Loucy (cell line): ENCODE measurements at regions not wholly inside any gene's neighbourhood (a gene's known extent, or its start where the extent isn't known, plus 50 kb on each side); places are given as distances from the start of the nearest gene placed in this dataset.

Experiments
- H2AFZ ChIP-seq: fragments of 200-600 bp; sonication (generic); 2 replicates; pipeline ENCODE4 v1.6.0; 2016; ENCODE audit warnings: antibody characterized with exemption, mild to moderate bottlenecking, low read length, moderate library complexity
- H3F3A ChIP-seq: fragments of 200-600 bp; 2 replicates; pipeline ENCODE4 v1.6.0; 2016; ENCODE audit warnings: antibody characterized with exemption, low read depth, mild to moderate bottlenecking
- H3K27me3 ChIP-seq: fragments of 200-600 bp; sonication (generic); 2 replicates; pipeline ENCODE4 v1.6.1; 2014; ENCODE audit warnings: low read length, mild to moderate bottlenecking; ENCODE audit not compliant: insufficient read depth, poor library complexity, severe bottlenecking
- H3K36me3 ChIP-seq: fragments of 200-600 bp; sonication (generic); 2 replicates; pipeline ENCODE4 v1.6.1; 2016; ENCODE audit warnings: low read length; ENCODE audit not compliant: insufficient read depth
- H3K4me1 ChIP-seq: fragments of 200-600 bp; sonication (generic); 2 replicates; pipeline ENCODE4 v1.5.1; 2014; ENCODE audit warnings: low read length, mild to moderate bottlenecking; ENCODE audit not compliant: insufficient read depth, poor library complexity, severe bottlenecking
- H3K4me2 ChIP-seq: fragments of 200-600 bp; sonication (generic); 2 replicates; pipeline ENCODE4 v1.6.0; 2014; ENCODE audit warnings: antibody characterized with exemption, low read length, low read depth, mild to moderate bottlenecking; ENCODE audit not compliant: poor library complexity, severe bottlenecking
- H3K4me3 ChIP-seq: fragments of 200-600 bp; sonication (generic); 2 replicates; pipeline ENCODE4 v1.5.1; 2014; ENCODE audit warnings: low read length, mild to moderate bottlenecking, mixed read lengths; ENCODE audit not compliant: poor library complexity, severe bottlenecking
- H3K79me2 ChIP-seq: fragments of 200-600 bp; sonication (generic); 2 replicates; pipeline ENCODE4 v1.6.1; 2014; ENCODE audit warnings: low read length; ENCODE audit not compliant: insufficient read depth
- H3K9ac ChIP-seq: fragments of 200-600 bp; sonication (generic); 2 replicates; pipeline ENCODE4 v1.6.0; 2014; ENCODE audit warnings: mild to moderate bottlenecking, low read depth, low read length, moderate library complexity; ENCODE audit not compliant: poor library complexity, severe bottlenecking
- H3K9me2 ChIP-seq: fragments of 200-600 bp; sonication (generic); replicated peaks from 2 replicates; pipeline ENCODE4 v1.6.1; 2016; ENCODE audit warnings: low read depth, low read length, mixed read lengths
- H3K9me3 ChIP-seq: fragments of 200-600 bp; sonication (generic); 2 replicates; pipeline ENCODE4 v1.6.1; 2014; ENCODE audit warnings: mild to moderate bottlenecking, antibody characterized with exemption, low read length, low read depth; ENCODE audit not compliant: insufficient read depth
- H4K20me1 ChIP-seq: fragments of 200-600 bp; sonication (generic); 2 replicates; pipeline ENCODE4 v1.6.0; 2014; ENCODE audit warnings: antibody characterized with exemption, low read length, mild to moderate bottlenecking; ENCODE audit not compliant: insufficient read depth, poor library complexity, severe bottlenecking
- EZH2phosphoT487 ChIP-seq: fragments of 200-600 bp; IDR thresholded peaks from 2 replicates; pipeline ENCODE4 v1.6.1; 2018; ENCODE audit warnings: antibody characterized with exemption, mild to moderate bottlenecking, moderate library complexity, borderline replicate concordance
- TF ChIP-seq, protein P1 (sequence below): fragments of 200-600 bp; sonication (generic); conservative IDR thresholded peaks from 2 replicates; pipeline ENCODE4 v1.5.1; 2014; ENCODE audit warnings: mild to moderate bottlenecking, antibody characterized with exemption, low read length

GRCh38 chr4:177638871-177639270 lies 196.6 kb upstream of the AGA start:
- Histone ChIP-seq H3K9ac (no peak overlapping the region), H3K27me3 (no peaks in the 10 kb centered on the region), H3K4me3 (no peak overlapping the region), H3K4me2 (no peak overlapping the region), H4K20me1 (no peaks in the 10 kb centered on the region), H2AFZ (no peak overlapping the region), H3K79me2 (no peaks in the 10 kb centered on the region), H3F3A (no peaks in the 10 kb centered on the region), H3K4me1 (no peaks in the 10 kb centered on the region), H3K9me2 (no peaks in the 10 kb centered on the region), H3K36me3 (no peaks in the 10 kb centered on the region), H3K9me3 (no peaks in the 10 kb centered on the region)
- TF ChIP-seq, protein P1, sequence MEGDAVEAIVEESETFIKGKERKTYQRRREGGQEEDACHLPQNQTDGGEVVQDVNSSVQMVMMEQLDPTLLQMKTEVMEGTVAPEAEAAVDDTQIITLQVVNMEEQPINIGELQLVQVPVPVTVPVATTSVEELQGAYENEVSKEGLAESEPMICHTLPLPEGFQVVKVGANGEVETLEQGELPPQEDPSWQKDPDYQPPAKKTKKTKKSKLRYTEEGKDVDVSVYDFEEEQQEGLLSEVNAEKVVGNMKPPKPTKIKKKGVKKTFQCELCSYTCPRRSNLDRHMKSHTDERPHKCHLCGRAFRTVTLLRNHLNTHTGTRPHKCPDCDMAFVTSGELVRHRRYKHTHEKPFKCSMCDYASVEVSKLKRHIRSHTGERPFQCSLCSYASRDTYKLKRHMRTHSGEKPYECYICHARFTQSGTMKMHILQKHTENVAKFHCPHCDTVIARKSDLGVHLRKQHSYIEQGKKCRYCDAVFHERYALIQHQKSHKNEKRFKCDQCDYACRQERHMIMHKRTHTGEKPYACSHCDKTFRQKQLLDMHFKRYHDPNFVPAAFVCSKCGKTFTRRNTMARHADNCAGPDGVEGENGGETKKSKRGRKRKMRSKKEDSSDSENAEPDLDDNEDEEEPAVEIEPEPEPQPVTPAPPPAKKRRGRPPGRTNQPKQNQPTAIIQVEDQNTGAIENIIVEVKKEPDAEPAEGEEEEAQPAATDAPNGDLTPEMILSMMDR, result no peak
- no peak for TF ChIP-seq EZH2phosphoT487

GRCh38 chr4:177640864-177641263 lies 198.6 kb upstream of the AGA start:
- H3K9me2 ChIP-seq, result no peaks in the 10 kb centered on the region
- no peaks in the 10 kb centered on the region for H3K27me3 ChIP-seq
- no peak overlapping the region for H2AFZ ChIP-seq
- H3K79me2 ChIP-seq, result no peaks in the 10 kb centered on the region
- no peak overlapping the region for H3K4me2 ChIP-seq
- H3K4me1 ChIP-seq, result no peaks in the 10 kb centered on the region
- no peaks in the 10 kb centered on the region for H3F3A ChIP-seq
- H4K20me1 ChIP-seq, result no peaks in the 10 kb centered on the region
- H3K9me3 ChIP-seq, result no peaks in the 10 kb centered on the region
- H3K4me3 ChIP-seq, result no peak overlapping the region
- H3K36me3 ChIP-seq, result no peaks in the 10 kb centered on the region
- H3K9ac ChIP-seq, result no peak overlapping the region
- TF ChIP-seq EZH2phosphoT487, result no peak
- TF ChIP-seq, protein P1, result no peak

DNA sequence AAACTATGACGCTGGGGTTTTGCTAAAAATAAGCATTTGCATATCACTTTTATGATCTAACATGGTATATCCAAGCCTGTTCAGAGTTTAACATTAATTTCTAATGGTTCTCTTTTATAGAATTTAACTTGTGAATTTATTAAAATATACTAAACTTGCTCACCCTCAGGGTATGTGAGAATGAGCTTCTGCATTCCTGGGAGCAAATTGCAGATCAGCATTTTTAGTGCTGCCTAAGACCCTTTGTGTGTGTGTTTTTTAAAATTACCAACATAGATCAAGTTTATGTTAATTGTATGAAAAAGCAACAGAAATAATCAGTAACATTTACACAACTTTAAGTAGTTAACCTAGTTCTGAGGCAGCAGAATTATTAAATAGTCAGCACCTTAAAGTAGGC lies 218.0 kb upstream of the AGA start:
- Histone ChIP-seq H3K27me3 (no peaks in the 10 kb centered on the region), H3K9ac (no peak overlapping the region), H3K4me1 (no peaks in the 10 kb centered on the region), H3K9me3 (no peaks in the 10 kb centered on the region; the same call in 1 of the 2 replicates), H3K4me2 (no peak overlapping the region), H3K9me2 (no peaks in the 10 kb centered on the region), H3F3A (no peaks in the 10 kb centered on the region), H3K79me2 (no peaks in the 10 kb centered on the region), H3K4me3 (no peak overlapping the region), H4K20me1 (no peaks in the 10 kb centered on the region), H3K36me3 (no peaks in the 10 kb centered on the region), H2AFZ (no peak overlapping the region)
- TF ChIP-seq EZH2phosphoT487, result no peak
- TF ChIP-seq, protein P1, result no peak
